GM18507 (cell line): ENCODE measurements at regions not wholly inside any gene's neighbourhood (a gene's known extent, or its start where the extent isn't known, plus 50 kb on each side); places are given as distances from the start of the nearest gene placed in this dataset.

ENCODE experiments used
- DNase-seq: peaks from one replicate; pipeline ENCODE4 v3.0.0; 2011; ENCODE audit warnings: low read depth; ENCODE audit not compliant: insufficient read length; ENCODE audit errors: extremely low spot score
- FAIRE-seq: peaks from 2 replicates; lab custom pipeline; 2011; peaks lifted over from hg19 to GRCh38; lab: Jason Lieb, UNC

DNA sequence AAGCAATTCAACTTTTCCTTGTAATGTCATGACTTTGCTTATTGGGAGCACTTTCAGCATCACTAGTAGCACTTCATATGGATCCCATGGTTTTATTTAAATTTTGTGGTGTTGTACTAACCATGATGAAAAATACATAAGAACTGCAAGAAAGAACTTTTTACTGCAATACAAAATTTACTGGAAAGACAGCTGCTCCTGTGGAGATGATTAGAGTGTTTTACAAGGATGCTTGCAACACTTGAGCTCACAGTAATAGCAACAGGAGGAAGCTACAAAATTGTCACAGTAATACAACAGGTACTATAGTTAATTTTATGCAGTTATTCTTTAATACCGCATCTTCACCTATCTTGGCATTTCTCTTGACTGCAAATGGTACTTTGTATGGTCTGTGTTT lies 158.3 kb upstream of the TSLP start:
- DNase-seq = no peak
- no peak for FAIRE-seq

DNA sequence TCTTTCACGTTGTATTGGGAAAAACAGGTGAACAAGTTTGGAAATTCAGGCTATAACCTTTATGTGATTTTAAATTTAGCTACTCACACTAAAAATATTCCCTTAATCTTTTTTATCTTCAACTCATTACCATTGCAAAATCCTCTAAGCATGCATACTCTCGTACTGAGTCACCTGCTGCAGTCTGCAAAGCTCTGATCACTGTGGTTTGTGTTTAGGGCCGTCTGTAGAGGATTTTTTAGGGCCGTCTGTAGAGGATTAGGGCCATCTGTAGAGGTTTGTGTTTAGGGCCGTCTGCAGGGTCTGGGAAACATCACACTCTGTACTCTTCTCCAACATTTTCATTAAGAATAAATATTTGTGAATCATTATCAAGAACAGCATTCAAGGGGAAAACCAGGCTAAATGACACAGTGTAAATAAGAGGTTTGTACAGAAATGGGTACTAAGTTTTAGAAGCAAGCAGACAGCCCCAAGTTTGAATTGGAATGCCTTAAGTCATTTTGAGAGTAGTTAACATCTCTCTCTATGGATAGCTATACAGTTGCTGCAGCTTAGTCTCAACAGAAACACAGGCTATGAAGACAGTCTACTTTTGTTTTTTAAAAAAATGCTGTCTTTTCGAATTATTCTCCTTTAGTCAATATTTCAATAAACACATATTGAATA lies 155.0 kb upstream of the TSLP start:
- DNase-seq (no peak), FAIRE-seq (no peak)

DNA sequence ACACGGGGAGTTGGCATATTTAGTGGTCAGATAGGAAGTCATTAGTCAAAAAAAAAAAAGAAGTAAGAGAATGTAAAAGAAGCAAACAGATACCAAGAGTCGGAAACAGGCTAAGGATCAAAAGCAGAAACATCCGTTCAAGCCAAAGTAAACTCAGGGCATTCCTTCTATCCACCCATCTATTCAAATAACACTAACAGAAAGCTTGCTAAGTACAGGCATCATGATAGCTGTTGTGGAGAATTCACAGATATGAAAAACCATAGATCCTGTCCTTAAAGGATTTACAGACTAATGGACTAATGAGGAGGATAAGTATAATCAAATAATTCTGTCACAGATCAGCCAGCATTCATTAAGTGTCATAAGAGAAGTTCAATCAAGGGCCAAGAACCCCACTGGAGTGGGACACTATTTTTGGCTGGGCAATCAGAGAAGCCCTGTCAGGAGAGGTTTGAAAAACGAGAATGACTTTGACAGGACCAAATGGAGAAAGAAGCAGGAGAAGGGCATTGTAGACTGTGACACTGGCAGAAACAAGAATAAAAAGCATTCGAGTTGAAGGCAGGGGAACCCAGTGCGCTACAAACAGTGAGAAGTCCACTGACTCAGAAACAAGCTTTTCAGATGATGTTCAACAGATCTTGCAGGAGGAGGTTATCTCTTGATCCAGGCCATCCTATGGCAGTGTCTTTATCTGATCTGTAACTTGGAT lies 154.2 kb upstream of the TSLP start:
- FAIRE-seq = no peak
- DNase-seq = no peak

DNA sequence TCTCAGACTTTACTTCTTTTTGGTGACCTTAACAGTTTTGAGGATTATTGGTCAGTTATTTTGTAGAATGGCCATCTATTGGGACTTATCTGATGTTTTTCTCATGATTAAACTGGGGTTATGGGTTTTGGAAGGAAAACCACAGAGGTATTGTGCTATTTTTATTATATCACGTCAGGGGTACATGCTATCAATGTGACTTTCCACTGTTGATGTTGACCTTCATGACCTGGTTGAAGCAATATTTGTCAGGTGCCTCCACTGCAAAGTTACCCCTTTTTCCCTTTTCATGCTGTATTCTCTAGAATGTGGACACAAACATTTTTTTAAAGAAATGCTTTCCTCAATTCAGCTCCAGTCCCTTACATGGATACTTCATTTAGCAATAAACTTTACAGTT lies 152.8 kb upstream of the TSLP start:
- FAIRE-seq (no peak), DNase-seq (no peak)

DNA sequence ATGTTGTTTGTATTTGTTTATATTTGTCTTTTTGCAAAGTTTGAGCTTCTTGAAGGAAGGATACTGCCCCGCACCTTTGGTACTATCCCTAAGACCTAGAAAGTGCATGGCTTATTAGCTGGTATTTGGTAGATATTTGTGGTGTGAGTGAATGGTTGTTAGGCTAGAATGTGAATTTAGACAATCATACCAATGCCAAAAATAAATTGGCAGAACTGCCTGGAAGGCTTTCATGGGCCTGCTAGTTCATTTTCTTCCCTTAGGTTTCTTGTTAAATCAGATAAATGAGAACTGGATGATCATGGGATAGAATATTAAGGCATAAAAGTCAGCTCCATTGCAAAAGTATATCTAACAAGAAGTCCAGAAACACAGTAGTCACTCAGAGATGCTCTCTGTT lies 147.5 kb upstream of the TSLP start:
- no peak for FAIRE-seq
- no peak for DNase-seq

DNA sequence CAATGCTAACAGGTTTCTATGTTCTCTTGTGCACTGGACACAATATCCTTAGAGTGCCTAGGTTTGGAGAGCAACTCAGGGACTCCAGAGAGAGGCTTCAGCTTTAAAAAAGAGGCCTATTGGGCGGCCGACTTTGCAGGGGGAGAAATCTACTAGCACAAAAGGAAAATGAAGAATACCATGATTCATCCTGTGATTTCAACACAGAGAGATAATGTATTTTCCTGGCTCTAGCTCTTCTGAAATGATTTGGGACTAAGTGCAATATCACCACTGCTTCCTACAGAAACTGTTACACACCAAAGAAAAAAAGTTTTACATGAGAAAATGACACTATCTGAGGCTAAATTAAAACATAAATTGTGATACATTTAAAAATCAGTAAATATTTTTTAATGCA lies 146.1 kb upstream of the TSLP start:
- FAIRE-seq (no peak), DNase-seq (no peak)

DNA sequence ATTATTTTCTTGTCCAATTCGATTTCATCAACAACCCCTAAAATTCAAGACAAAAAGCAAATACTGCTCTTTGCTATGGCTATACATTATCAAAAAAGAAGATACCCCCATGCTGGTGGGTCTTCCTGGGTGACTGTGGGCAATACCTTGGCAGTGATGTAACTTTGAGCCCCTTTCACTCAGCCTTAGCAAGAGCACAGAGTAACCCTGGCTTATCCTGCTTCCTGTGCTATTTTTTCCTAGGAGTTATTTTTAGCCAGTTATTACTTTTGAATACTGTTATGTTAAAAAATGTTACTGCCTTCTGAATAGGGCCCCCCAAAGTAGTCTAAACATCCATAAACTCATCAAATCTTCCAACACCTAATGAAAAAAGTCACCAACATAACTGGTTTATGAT lies 145.6 kb upstream of the TSLP start:
- no peak for DNase-seq

DNA sequence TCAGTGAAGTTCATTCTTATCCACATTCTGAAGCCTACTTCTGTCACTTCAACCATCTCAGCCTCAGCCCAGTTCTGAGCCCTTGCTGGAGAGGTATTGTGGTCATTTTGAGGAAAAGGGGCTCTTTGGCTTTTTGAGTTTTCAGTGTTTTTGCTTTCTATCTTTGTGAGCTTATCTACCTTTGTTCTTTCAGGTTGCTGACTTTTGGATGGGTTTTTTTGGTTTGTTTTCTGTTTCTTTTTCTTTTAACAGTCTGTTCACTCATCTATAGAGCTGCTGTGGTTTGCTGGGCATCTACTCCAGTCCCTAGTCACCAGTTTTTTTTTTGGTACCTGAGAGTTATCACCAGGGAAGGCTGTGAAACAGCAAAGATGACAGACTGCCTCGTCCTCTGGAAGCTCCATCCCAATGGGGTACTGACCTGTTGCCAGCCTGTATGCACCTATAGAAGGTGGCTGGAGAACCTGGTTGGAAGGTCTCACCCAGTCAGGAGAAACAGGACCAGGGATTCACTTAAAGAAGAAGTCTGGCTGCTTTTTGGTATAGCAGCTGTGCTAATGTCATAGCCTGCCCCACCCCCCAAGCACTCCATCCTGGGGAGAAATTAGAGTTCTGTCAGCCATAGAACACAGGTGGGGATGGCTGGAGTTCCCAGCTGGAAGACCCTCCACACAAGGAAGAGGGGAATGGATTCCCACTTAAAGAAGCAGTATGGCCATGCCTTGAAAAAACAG lies 138.6 kb upstream of the TSLP start:
- FAIRE-seq = no peak
- DNase-seq = no peak

More for the DNA sequence above, 145.6 kb upstream of the TSLP start:
- no peak for FAIRE-seq

DNA sequence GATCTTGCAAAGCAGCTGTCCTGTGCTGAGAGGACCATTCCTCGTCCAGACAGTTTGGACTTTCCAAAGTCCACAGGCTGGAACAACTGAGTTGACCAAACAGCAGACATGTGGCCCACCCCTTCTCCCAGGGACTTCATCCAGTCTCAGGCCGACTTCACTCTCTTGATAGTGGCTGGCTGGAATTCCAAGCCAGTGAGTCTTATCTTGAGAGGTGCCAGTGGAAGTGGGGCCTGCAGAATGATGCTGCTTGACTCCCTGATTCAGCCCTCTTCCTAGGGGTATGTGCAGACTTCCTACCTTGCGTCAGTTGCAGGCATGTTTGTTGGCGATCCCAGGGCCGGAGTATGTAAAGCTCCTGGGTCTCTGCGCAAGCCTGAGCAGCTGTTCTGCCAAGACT lies 131.4 kb upstream of the TSLP start:
- FAIRE-seq (no peak), DNase-seq (no peak)

DNA sequence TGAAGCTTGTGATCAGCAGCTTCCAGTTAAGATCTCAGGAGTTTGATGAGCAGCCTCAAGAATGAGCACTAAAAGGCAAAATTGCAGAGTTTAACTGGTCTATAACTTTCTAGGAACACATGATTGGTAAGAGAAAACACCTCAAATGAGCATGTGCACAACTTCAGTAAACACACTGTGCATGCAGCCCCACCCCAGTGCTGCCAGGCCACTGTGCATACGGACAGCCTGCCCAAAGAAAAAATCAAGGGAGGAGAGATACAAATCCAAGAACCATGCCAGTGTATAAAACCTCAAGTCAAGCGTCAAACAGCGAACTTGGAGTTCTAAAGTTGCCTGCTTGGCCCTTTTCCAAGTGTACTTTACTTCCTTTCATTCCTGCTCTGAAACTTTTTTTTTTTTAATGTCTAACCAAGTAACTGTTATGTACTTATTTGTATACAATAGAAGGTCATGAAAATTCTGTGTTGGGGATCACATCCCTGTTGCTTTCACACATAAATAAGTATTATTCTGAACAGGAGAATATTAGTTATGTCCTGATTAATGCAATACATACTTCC lies 125.6 kb upstream of the TSLP start:
- no peak for FAIRE-seq
- no peak for DNase-seq

DNA sequence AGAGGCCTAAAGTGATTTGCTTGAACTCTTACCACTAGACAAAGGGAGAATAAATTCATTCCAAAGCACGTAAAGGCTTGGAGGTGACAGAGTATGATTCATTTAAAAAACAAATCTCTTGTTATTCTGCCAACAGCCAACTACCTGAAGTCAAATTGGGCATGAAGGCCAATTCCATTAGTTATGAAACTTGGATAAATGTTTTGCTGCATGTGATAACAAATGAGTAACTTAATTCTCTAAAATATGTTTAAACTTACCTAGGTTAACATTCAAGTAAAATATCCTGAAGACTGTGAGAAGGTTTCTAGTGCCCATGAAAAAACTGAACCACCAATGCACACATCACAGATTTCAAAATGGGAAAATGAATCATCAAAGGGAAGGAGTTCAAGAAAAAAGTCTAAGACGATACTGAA lies 120.1 kb upstream of the TSLP start:
- FAIRE-seq = no peak
- no peak for DNase-seq

DNA sequence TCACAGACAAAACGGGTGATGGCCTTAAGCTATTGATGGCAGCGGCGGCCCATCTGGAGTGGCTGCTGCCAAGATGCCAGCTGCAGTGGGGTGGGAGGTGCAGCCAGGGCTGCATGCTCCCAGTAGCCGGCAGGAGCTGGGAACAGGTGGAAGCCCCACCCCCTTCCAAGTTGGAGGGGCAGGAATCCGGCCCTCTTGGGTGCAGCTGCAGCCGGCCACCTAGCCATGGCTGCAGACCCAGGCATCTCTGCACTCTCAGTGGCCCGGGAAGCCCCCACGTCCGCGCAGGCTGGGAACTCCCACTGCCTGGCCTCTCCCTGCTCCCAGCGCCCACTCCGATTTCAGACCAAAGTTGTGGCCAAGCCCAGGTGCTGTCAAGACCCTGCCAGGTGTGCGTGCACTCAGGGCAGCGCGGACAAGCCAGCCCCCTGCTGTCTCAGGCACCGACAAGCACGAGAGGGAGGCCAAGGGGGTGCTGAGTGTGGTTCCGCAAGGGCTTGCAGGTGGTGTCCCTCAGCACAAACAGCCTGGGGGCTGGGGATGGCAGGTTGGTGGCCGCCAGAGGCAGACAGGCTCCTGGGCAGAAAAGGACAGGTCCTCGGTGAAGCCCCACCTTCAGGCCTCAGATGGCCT lies 115.1 kb upstream of the TSLP start:
- DNase-seq = no peak
- no peak for FAIRE-seq

DNA sequence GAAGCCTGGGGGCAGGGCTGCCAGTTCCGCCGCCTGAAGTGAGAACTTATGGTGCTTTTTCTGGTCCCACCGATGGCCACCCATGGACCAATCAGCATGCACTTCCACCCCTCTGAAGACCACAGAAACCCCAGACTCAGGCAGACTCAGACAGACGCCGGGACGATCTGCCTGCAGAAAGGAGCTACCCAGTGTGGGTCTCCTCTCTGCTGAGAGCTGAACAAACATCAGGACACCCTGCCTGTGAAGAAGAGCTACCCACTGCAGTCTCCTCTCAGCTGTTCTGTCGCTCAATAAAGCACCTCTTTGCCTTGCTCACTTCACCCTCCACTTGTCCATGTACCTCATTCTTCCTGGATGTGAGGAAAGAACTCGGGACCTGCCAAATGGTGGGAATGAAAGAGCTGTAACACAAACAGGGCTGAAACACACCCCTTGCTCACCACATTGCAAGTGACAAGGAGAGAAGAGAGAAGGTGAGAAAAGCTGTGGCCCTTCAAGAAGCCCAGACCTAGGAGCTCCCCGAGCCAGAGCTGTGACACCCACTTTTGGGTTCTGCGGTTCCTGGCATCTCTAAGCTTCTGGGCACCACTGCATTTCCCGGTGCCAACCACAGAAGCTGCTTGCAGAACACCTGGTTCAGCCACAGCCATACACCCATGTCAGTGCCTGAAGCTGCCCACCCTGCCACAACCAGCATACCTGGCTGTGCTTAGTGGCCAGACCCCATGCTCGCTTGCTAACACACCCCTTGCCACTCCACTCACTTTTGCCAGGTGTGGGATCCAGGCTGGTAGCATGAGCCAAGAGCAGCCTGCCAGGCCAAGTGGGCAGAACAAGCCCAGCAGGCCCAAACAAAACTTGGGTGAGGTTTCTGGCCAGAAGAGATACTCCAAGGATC lies 114.3 kb upstream of the TSLP start:
- DNase-seq (no peak), FAIRE-seq (no peak)

DNA sequence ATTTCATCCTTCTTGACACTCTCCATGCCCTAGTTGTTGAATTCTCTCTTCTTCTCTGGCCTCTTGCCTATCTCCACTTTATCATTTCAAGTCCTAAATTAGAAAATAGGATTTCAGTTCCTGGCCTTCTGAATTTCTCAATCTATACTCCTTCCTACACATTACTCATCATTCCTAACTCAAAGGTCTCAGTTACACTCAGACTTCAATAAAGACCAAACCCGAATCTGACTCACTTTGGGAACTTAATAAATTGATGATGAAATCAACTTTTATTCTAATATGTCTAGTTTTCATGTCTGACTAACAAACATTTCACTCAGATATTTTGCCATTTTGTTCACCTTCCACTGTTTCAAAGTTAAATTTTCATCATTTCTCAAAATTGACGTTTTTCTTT lies 113.6 kb upstream of the TSLP start:
- no peak for FAIRE-seq
- DNase-seq = no peak

DNA sequence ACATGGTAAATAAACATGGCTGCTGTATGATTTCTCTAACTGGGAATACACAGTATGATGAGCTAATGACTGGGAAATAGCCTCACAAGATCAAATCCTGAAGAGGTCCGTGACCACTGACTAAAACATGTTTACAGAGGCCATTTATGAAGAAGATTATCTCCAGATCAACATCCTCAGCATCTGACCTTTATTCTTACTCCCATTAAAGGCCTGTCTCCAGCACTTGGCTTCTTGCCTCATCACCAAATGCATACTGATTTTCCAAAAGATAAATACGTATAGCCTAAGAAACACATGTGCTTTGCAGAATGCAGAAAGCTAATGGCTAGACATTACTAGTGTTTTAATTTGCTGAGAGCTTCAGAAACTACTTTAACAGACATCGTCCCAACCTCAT lies 108.0 kb upstream of the TSLP start:
- no peak for DNase-seq
- no peak for FAIRE-seq

DNA sequence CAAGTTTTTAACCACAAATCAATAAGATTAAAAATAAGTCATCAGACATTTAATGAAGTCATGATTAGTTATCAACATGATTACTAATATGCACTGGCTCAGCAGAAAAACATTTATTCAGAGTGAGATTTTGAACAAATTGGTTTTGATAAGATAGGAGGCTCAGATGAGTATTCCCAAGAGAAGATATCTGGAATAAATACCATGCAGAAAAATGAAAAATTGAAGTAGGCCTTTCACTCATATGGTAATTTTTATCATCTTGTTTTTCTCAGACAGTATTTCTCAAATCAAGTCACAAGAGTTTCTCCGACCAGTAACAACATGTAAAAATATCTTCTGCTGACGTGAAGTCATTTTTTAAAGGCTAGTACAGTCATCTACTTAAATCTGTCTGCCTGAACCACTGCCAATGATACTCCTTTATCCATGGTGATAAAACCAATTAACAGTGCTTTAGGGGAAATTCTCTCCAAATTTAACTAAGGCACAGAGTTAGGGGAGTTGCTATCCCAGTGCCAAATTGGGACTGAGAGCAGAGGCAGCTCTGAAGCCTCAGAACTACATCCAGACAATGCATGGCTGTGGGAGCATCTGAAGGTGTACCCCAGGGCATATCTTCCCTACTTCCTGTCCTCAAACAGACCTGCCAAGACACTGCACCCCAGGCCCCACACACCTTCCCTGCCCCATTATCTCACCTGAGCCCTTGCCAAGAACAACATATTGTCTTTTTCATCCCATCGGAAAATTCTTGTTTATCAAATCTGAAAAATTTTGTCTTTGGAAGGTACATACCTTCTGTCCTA lies 105.5 kb upstream of the TSLP start:
- DNase-seq (no peak), FAIRE-seq (no peak)

DNA sequence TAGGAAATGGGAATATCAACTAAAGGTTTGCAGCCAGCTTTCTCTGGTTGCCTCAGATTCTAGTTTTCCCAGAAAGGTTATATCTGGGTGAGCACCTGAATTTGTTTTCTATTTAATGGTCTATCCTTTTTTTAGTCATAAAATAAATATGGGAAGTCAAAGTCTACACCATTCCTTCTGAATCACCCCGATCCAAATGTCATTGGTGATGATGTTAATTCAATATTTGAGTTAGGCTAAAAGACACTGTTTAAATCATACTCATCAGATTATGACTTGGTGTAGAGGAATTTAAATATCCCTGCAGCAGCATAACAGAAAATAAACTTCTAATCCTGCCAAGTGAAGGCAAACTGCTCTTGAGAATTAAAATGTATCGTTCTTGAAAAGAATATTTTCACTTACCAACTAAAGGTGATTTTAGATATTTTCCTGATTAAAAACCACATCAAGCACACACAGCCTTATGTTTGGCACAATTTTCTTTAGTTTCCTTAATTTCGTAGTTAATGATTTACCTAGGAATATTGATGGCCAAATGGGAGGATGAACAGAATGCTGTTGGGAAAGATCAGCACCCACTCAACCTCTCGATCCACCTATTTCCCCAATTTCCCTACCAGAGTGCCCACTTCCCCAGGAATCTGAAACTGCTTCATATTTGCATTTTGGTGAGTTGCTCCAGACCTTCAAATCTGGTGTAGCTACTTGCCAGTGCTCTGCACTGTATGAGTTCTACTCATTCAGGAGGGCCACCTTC lies 103.1 kb upstream of the TSLP start:
- no peak for FAIRE-seq

DNA sequence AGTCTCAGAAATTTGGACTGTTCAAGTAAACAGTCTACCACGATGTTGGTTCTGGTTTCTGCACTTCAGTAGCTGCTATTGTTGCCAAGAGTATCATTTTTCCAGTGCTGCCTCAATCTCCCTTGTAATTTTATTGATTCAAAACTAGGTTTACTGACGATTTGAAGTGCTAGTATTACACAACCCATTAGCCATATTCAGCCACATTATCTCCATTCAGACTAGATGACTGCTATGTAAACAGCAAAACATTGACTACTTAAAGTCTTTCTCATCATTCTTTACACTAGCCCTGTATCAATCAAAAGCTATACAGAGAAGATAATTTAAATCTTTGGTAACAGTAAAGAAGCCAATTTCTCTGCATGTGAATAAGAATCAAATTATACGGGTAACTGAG lies 102.0 kb upstream of the TSLP start:
- no peak for FAIRE-seq
- no peak for DNase-seq

More for the DNA sequence above, 103.1 kb upstream of the TSLP start:
- DNase-seq = no peak
